B cell (primary cell): ENCODE measurements at regions not wholly inside any gene's neighbourhood (a gene's known extent, or its start where the extent isn't known, plus 50 kb on each side); places are given as distances from the start of the nearest gene placed in this dataset.
"Not testable (repeated sequence)": the region's sequence is repeated elsewhere in the genome, so short reads cannot be mapped to it uniquely, and the experiment has no call there.

Experiments
- ATAC-seq: fragments of 200-7000 bp; cut with Tn5 transposase; one replicate; pipeline ENCODE4 v1.10.0; 2021; ENCODE audit warnings: low read depth, mild to moderate bottlenecking, moderate number of reproducible peaks, moderate library complexity
- CTCF ChIA-PET: fragments of 350-600 bp; sonication (Branson Sonifier 250); formaldehyde crosslinking; loops from one replicate; lab custom pipeline; 2021; ENCODE audit warnings: antibody characterized with exemption, inconsistent platforms; lab: Charles Lee
- POLR2A ChIA-PET: fragments of 350-600 bp; sonication (Branson Sonifier 250); formaldehyde crosslinking; loops from one replicate; lab custom pipeline; 2021; ENCODE audit warnings: antibody characterized with exemption; lab: Charles Lee
- DNase-seq: peaks from one replicate; pipeline ENCODE4 v3.0.0; 2013
- H2AFZ ChIP-seq: 2 replicates; pipeline ENCODE4 v1.6.1; 2012; ENCODE audit warnings: mild to moderate bottlenecking, low read depth, low read length; ENCODE audit not compliant: insufficient read depth, poor library complexity, severe bottlenecking
- H3K27ac ChIP-seq, 2 donors: 1 replicate in 1 of 2; 2 replicates in 1 of 2; pipeline ENCODE4 v1.5.1; 2012 to 2013; ENCODE audit warnings: low read length in 2 of 2, mild to moderate bottlenecking in 2 of 2, moderate library complexity in 1 of 2
- H3K27me3 ChIP-seq, 4 experiments: fragments of 200-600 bp in 1 of 4; sonication (generic) in 1 of 4; replicated peaks in 1 of 4; 1 replicate in 2 of 4; 2 replicates in 2 of 4; pipeline versions ENCODE4 v1.6.1 to v1.7.0; 2013 to 2016; ENCODE audit warnings: low read length in 3 of 4, mild to moderate bottlenecking in 2 of 4, mixed read lengths in 1 of 4, moderate library complexity in 1 of 4; ENCODE audit not compliant: insufficient read depth in 4 of 4, control insufficient read depth in 3 of 4; ENCODE audit errors: control extremely low read depth in 1 of 4
- H3K36me3 ChIP-seq, 2 experiments: replicated peaks in 1 of 2; 1 replicate in 1 of 2; 2 replicates in 1 of 2; pipeline versions ENCODE4 v1.6.1 to v1.7.1; 2013; ENCODE audit warnings: low read length in 1 of 2; ENCODE audit not compliant: insufficient read depth in 2 of 2, control insufficient read depth in 1 of 2; ENCODE audit errors: control extremely low read depth in 1 of 2, extremely low read depth in 1 of 2
- H3K4me1 ChIP-seq, 2 donors: fragments of 200-600 bp in 1 of 2; sonication (generic) in 1 of 2; 1 replicate in 1 of 2; 2 replicates in 1 of 2; pipeline versions ENCODE4 v1.5.1 to v1.6.1; 2013 to 2017; ENCODE audit warnings: low read length in 2 of 2; ENCODE audit not compliant: control insufficient read depth in 2 of 2, insufficient read depth in 2 of 2
- H3K4me2 ChIP-seq: replicated peaks from 2 replicates; pipeline ENCODE3; 2012; ENCODE audit warnings: mild to moderate bottlenecking, low read depth, low read length; ENCODE audit not compliant: poor library complexity, severe bottlenecking
- H3K4me3 ChIP-seq, 5 experiments: fragments of 200-600 bp in 1 of 5; sonication (generic) in 1 of 5; 1 replicate in 3 of 5; 2 replicates in 2 of 5; pipeline versions ENCODE4 v1.5.1 to v1.7.0; 2011 to 2016; ENCODE audit warnings: low read length in 4 of 5, mild to moderate bottlenecking in 4 of 5, low read depth in 2 of 5, control low read depth in 1 of 5, moderate library complexity in 1 of 5; ENCODE audit not compliant: insufficient read depth in 1 of 5; ENCODE audit errors: control extremely low read depth in 1 of 5, extremely low read depth in 1 of 5
- H3K79me2 ChIP-seq: fragments of 200-600 bp; sonication (generic); one replicate; pipeline ENCODE4 v1.6.0; 2016; ENCODE audit warnings: low read length; ENCODE audit not compliant: control insufficient read depth, insufficient read depth
- H3K9ac ChIP-seq: fragments of 200-600 bp; sonication (generic); 2 replicates; pipeline ENCODE4 v1.6.1; 2017; ENCODE audit warnings: mild to moderate bottlenecking, low read length, moderate library complexity
- H3K9me3 ChIP-seq, 3 donors: one replicate each; pipeline versions ENCODE4 v1.6.1 to v1.7.1; 2013; ENCODE audit warnings: low read length in 2 of 3; ENCODE audit not compliant: control insufficient read depth in 2 of 3, insufficient read depth in 1 of 3; ENCODE audit errors: control extremely low read depth in 1 of 3
- H4K20me1 ChIP-seq: 2 replicates; pipeline ENCODE4 v1.6.0; 2012; ENCODE audit warnings: mild to moderate bottlenecking, low read length; ENCODE audit not compliant: insufficient read depth, control insufficient read depth, poor library complexity, severe bottlenecking
- H3K27ac Mint-ChIP-seq: one replicate; pipeline ENCODE4 v1.8.0; 2021; ENCODE audit warnings: mixed read lengths
- H3K27me3 Mint-ChIP-seq: one replicate; pipeline ENCODE4 v1.8.0; 2021; ENCODE audit warnings: mixed read lengths
- H3K4me1 Mint-ChIP-seq: one replicate; pipeline ENCODE4 v1.8.0; 2021; ENCODE audit warnings: mixed read lengths
- H3K4me3 Mint-ChIP-seq: one replicate; pipeline ENCODE4 v1.8.0; 2021; ENCODE audit warnings: mixed read lengths
- H3K9me3 Mint-ChIP-seq: one replicate; pipeline ENCODE4 v1.8.0; 2022; ENCODE audit warnings: mixed read lengths; ENCODE audit not compliant: insufficient read depth
- EZH2 ChIP-seq: IDR thresholded peaks from 2 replicates; pipeline ENCODE4 v1.6.1; 2012; ENCODE audit warnings: borderline replicate concordance, low read depth, mild to moderate bottlenecking, moderate library complexity, low read length; ENCODE audit not compliant: insufficient read depth, poor library complexity, severe bottlenecking
- WGBS: methylation state at CpG from one replicate; pipeline ENCODE4 v1.1.5; 2013; ENCODE audit warnings: missing lambda C conversion rate; ENCODE audit not compliant: insufficient coverage; 5-methylcytosine and 5-hydroxymethylcytosine counted together
- intact Hi-C: fragments of 100-400 bp; cut with micrococcal nuclease; formaldehyde crosslinking; loops from one replicate; pipeline ENCODE4 v1.10.0; 2022
- TF ChIP-seq, protein P1 (sequence below): fragments of 200-600 bp; IDR thresholded peaks from one replicate; pipeline ENCODE4 v1.8.0; 2022; ENCODE audit warnings: antibody characterized with exemption, mild to moderate bottlenecking

DNA sequence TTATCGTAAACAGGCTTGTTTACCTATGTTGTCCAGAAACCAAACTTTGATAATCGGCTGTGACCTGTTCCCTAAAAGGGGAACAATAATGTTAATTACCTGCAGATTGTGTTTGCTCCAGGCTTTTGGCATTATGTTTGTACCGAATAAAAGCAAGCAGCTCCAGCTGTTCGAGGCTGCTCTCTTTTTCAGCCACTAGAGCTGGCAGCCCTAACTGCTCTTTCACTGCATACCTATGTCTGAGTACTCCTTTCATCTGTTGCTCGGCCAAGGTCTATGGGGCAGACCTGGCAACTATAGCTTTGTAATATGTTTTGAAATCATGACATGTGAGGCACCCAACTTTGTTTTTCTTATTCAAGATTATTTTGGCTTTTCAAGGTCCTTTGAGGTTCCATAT, 77.8 kb upstream of the EHBP1 start:
- Histone ChIP-seq H2AFZ (no peak overlapping the region), H3K36me3 (no peaks in the 10 kb centered on the region), H3K4me1 (no peaks in the 10 kb centered on the region), H4K20me1 (no peaks in the 10 kb centered on the region), H3K9ac (no peak overlapping the region), H3K79me2 (no peaks in the 10 kb centered on the region), H3K27me3 (peaks cover 0 to 6% (median 0%) of the 10 kb centered on the region in 4 experiments), H3K4me2 (no peak overlapping the region), H3K4me3 (no peak overlapping the region), H3K27ac (no peak overlapping the region), H3K9me3 (peaks cover 0 to 4% (median 0%) of the 10 kb centered on the region in 3 donors)
- WGBS = 100% methylated on average over 3 of the region's 5 CpGs
- ChIA-PET CTCF (no interaction called here), POLR2A (no interaction called here)
- intact Hi-C loops = no loop called here
- Mint-ChIP-seq H3K4me1 (no peaks in the 10 kb centered on the region), H3K9me3 (no peaks in the 10 kb centered on the region), H3K4me3 (no peak overlapping the region), H3K27me3 (peaks cover 27% of the 10 kb centered on the region), H3K27ac (no peak overlapping the region)
- ATAC-seq (no peak), DNase-seq (no peak)
- TF ChIP-seq EZH2 = no peak
- TF ChIP-seq, protein P1, sequence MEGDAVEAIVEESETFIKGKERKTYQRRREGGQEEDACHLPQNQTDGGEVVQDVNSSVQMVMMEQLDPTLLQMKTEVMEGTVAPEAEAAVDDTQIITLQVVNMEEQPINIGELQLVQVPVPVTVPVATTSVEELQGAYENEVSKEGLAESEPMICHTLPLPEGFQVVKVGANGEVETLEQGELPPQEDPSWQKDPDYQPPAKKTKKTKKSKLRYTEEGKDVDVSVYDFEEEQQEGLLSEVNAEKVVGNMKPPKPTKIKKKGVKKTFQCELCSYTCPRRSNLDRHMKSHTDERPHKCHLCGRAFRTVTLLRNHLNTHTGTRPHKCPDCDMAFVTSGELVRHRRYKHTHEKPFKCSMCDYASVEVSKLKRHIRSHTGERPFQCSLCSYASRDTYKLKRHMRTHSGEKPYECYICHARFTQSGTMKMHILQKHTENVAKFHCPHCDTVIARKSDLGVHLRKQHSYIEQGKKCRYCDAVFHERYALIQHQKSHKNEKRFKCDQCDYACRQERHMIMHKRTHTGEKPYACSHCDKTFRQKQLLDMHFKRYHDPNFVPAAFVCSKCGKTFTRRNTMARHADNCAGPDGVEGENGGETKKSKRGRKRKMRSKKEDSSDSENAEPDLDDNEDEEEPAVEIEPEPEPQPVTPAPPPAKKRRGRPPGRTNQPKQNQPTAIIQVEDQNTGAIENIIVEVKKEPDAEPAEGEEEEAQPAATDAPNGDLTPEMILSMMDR = no peak

DNA sequence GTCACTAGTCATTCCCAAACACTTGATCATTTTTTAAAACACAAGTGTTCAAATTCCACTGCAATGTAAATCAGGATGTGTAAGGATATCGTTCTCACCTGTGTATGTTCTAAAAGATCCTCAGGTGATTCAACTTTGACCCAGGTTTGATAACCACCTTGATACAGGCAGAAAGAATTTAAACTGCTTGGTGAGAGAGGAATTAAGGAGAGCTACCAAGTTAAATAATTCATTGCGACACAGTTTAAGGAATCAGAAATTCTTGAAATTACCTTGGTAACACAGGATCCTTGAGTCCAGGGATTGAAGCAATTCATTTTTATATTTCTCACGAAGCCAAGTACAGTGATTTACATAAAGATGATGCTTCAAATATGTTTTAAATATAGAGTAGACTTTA, 80.7 kb upstream of the EHBP1 start:
- no peak for ATAC-seq
- H3K9me3 ChIP-seq = peaks cover 0 to 11% (median 0%) of the 10 kb centered on the region in 3 donors
- intact Hi-C loops = no loop called here
- no peaks in the 10 kb centered on the region for H3K27me3 ChIP-seq
- H3K4me1 ChIP-seq = no peaks in the 10 kb centered on the region
- no peaks in the 10 kb centered on the region for H4K20me1 ChIP-seq
- no peak for DNase-seq
- no peak for TF ChIP-seq EZH2
- TF ChIP-seq, protein P1 = no peak
- H3K9ac ChIP-seq = no peak overlapping the region
- WGBS = no CpG with 5 or more reads among the region's 3 CpGs
- H3K9me3 Mint-ChIP-seq = peaks cover 4% of the 10 kb centered on the region
- H3K79me2 ChIP-seq = no peaks in the 10 kb centered on the region
- no peak overlapping the region for H3K4me3 Mint-ChIP-seq
- no peak overlapping the region for H3K27ac Mint-ChIP-seq
- H3K27me3 Mint-ChIP-seq = peaks cover 36% of the 10 kb centered on the region
- H3K36me3 ChIP-seq = no peaks in the 10 kb centered on the region
- no peak overlapping the region for H3K27ac ChIP-seq
- CTCF ChIA-PET = no interaction called here
- H3K4me3 ChIP-seq = no peak overlapping the region
- POLR2A ChIA-PET = no interaction called here
- no peak overlapping the region for H2AFZ ChIP-seq
- no peak overlapping the region for H3K4me2 ChIP-seq
- no peaks in the 10 kb centered on the region for H3K4me1 Mint-ChIP-seq

DNA sequence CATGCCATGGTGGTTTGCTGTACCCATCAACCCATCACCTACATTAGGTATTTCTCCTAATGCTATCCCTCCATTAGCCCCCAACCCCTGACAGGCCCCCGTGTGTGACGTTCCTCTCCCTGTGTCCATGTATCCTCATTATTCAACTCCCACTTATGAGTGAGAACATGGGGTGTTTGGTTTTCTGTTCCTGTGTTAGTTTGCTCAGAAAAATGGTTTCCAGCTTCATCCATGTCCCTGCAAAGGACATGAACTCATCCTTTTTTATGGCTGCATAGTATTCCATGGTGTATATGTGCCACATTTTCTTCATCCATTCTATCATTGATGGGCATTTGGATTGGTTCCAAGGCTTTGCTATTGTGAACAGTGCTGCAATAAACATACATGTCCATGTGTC, 89.0 kb upstream of the EHBP1 start:
- ATAC-seq, H3K27ac ChIP-seq, H3K27ac Mint-ChIP-seq, H3K4me1 Mint-ChIP-seq, H3K9me3 ChIP-seq, H3K4me3 ChIP-seq, H3K4me2 ChIP-seq, H3K4me1 ChIP-seq, CTCF ChIA-PET, H3K9ac ChIP-seq, H3K9me3 Mint-ChIP-seq, H3K36me3 ChIP-seq, POLR2A ChIA-PET, intact Hi-C loops, DNase-seq, H3K27me3 Mint-ChIP-seq, H3K27me3 ChIP-seq, H3K79me2 ChIP-seq, H2AFZ ChIP-seq, H4K20me1 ChIP-seq, H3K4me3 Mint-ChIP-seq: not testable (repeated sequence)
- WGBS = no CpG with 5 or more reads among the region's 2 CpGs
